Activated CD8-positive, alpha-beta T cell treated with anti-CD3 and anti-CD28 coated beads for 36 hours (primary cell): ENCODE measurements at regions not wholly inside any gene's neighbourhood (a gene's known extent, or its start where the extent isn't known, plus 50 kb on each side); places are given as distances from the start of the nearest gene placed in this dataset.
"Not testable (repeated sequence)": the region's sequence is repeated elsewhere in the genome, so short reads cannot be mapped to it uniquely, and the experiment has no call there.

ENCODE experiments used
- ATAC-seq: fragments of 200-7000 bp; cut with Tn5 transposase; one replicate; pipeline ENCODE4 v1.10.0; 2021; ENCODE audit warnings: mild to moderate bottlenecking, moderate library complexity
- CTCF ChIA-PET: fragments of 350-600 bp; sonication (Branson Sonifier 250); formaldehyde crosslinking; loops from one replicate; lab custom pipeline; 2021; ENCODE audit warnings: antibody characterized with exemption; lab: Charles Lee
- POLR2A ChIA-PET: fragments of 350-600 bp; sonication (Branson Sonifier 250); formaldehyde crosslinking; loops from one replicate; lab custom pipeline; 2021; ENCODE audit warnings: antibody characterized with exemption; lab: Charles Lee
- DNase-seq: peaks from one replicate; pipeline ENCODE4 v3.0.0-alpha.2; 2020
- H3K27ac Mint-ChIP-seq: one replicate; pipeline ENCODE4 v1.8.0; 2021; ENCODE audit warnings: mild to moderate bottlenecking, mixed read lengths
- H3K27me3 Mint-ChIP-seq: one replicate; pipeline ENCODE4 v1.8.0; 2021; ENCODE audit warnings: mixed read lengths
- H3K36me3 Mint-ChIP-seq: one replicate; pipeline ENCODE4 v1.8.0; 2021; ENCODE audit warnings: low read depth, mixed read lengths
- H3K4me1 Mint-ChIP-seq: one replicate; pipeline ENCODE4 v1.8.0; 2021; ENCODE audit warnings: low read depth, mixed read lengths
- H3K4me3 Mint-ChIP-seq: one replicate; pipeline ENCODE4 v1.8.0; 2021; ENCODE audit warnings: mild to moderate bottlenecking, moderate library complexity, mixed read lengths
- H3K9me3 Mint-ChIP-seq: one replicate; pipeline ENCODE4 v1.8.0; 2021; ENCODE audit warnings: mixed read lengths
- intact Hi-C: fragments of 100-400 bp; cut with micrococcal nuclease; formaldehyde crosslinking; loops from one replicate; pipeline ENCODE4 v1.10.0; 2022
- TF ChIP-seq, protein P1 (sequence below): fragments of 200-600 bp; IDR thresholded peaks from one replicate; pipeline ENCODE4 v1.8.0; 2022; ENCODE audit warnings: antibody characterized with exemption, mild to moderate bottlenecking

DNA sequence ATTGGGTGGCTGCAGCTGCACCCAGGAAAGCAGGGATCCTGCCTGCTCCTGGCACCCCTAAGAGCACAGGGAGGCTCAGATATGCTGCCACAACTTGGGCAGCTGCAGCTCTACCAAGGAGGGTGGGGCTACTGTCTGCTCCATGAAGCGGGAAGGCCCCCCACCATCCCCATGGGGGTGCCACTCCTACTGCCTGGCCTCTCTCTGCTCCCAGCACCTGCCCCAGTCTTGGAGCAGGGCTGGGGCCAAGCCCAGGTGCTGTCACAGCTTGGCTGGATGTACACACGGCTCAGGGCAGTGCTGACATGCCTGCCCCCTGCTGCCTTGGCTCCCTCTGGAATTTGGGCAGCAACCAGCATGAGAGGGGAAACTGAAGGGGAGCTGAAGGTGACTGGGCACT is 214.7 kb upstream of the PLPPR1 start:
- no peaks in the 10 kb centered on the region for H3K27me3 Mint-ChIP-seq
- H3K4me3 Mint-ChIP-seq: no peak overlapping the region
- no peak for DNase-seq
- ATAC-seq: no peak
- ChIA-PET POLR2A (no interaction called here), CTCF (no interaction called here)
- no peaks in the 10 kb centered on the region for H3K36me3 Mint-ChIP-seq
- intact Hi-C loops: no loop called here
- TF ChIP-seq, protein P1, sequence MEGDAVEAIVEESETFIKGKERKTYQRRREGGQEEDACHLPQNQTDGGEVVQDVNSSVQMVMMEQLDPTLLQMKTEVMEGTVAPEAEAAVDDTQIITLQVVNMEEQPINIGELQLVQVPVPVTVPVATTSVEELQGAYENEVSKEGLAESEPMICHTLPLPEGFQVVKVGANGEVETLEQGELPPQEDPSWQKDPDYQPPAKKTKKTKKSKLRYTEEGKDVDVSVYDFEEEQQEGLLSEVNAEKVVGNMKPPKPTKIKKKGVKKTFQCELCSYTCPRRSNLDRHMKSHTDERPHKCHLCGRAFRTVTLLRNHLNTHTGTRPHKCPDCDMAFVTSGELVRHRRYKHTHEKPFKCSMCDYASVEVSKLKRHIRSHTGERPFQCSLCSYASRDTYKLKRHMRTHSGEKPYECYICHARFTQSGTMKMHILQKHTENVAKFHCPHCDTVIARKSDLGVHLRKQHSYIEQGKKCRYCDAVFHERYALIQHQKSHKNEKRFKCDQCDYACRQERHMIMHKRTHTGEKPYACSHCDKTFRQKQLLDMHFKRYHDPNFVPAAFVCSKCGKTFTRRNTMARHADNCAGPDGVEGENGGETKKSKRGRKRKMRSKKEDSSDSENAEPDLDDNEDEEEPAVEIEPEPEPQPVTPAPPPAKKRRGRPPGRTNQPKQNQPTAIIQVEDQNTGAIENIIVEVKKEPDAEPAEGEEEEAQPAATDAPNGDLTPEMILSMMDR: no peak
- H3K4me1 Mint-ChIP-seq: no peaks in the 10 kb centered on the region
- no peak overlapping the region for H3K27ac Mint-ChIP-seq
- H3K9me3 Mint-ChIP-seq: peaks cover 1% of the 10 kb centered on the region

DNA sequence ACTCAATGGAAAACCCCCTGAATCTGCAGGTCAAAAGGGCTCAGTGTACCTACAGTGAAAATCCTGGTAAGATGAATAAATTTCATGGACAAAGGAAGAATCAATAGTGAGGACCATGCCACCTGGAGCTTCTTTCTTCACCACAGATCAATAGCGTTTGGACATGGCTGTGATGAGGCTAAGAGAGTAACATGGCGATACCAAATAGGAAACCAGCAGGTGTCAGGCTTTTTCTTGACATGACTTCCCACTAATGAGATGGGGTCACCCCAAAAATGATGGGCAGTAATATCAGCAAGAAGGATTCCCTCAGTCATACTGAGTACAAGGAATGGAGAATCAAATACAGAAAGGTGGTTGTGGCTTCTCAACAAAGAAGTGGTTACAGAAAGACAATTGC is 208.5 kb upstream of the PLPPR1 start:
- ATAC-seq (no peak), DNase-seq (no peak)
- TF ChIP-seq, protein P1: no peak
- Mint-ChIP-seq H3K27me3 (no peaks in the 10 kb centered on the region), H3K36me3 (no peaks in the 10 kb centered on the region), H3K9me3 (no peaks in the 10 kb centered on the region), H3K4me3 (no peak overlapping the region), H3K4me1 (no peaks in the 10 kb centered on the region), H3K27ac (no peak overlapping the region)
- intact Hi-C loops: no loop called here
- POLR2A ChIA-PET: no interaction called here
- CTCF ChIA-PET: no interaction called here

DNA sequence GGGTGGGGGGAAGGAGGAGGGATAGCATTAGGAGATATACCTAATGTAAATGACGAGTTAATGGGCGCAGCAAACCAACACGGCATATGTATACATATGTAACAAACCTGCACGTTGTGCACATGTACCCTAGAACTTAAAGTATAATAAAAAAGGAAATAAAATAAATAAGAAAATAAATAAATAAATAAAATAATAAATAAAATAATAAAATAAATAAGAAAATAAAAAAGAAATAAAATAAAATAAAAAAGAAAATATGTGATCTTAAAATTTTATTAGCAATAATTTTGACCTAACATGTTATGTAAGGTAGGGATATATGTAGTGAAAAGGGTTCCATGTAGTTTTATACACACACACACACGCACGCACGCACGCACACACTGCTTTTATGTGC is 195.5 kb upstream of the PLPPR1 start:
- H3K9me3 Mint-ChIP-seq, CTCF ChIA-PET, intact Hi-C loops, H3K27ac Mint-ChIP-seq, POLR2A ChIA-PET, H3K4me1 Mint-ChIP-seq, ATAC-seq, H3K4me3 Mint-ChIP-seq, H3K36me3 Mint-ChIP-seq, DNase-seq, H3K27me3 Mint-ChIP-seq: not testable (repeated sequence)

DNA sequence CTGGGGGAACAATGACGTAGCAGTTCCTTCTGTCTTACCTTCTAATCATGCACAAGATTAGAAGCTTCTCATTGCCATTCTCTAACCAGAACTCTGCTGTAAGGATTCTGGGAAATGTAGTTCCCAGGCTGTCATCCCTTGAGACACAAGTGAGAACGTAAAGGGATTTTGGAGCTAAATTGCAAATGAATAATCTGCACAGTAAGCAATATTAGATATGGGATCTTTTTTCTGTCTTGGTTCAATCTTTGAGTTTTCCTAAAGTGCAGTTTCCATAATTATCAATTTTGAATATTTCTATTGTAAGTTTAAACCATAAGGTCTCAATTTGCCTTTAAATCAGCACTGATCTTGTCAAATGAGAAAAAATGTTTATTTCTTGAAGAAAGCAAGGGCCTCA is 189.7 kb upstream of the PLPPR1 start:
- DNase-seq (no peak), ATAC-seq (no peak)
- CTCF ChIA-PET: no interaction called here
- intact Hi-C loops: no loop called here
- POLR2A ChIA-PET: no interaction called here
- Mint-ChIP-seq H3K9me3 (no peaks in the 10 kb centered on the region), H3K36me3 (no peaks in the 10 kb centered on the region), H3K27me3 (no peaks in the 10 kb centered on the region), H3K27ac (no peak overlapping the region), H3K4me3 (no peak overlapping the region), H3K4me1 (no peaks in the 10 kb centered on the region)
- TF ChIP-seq, protein P1: no peak

DNA sequence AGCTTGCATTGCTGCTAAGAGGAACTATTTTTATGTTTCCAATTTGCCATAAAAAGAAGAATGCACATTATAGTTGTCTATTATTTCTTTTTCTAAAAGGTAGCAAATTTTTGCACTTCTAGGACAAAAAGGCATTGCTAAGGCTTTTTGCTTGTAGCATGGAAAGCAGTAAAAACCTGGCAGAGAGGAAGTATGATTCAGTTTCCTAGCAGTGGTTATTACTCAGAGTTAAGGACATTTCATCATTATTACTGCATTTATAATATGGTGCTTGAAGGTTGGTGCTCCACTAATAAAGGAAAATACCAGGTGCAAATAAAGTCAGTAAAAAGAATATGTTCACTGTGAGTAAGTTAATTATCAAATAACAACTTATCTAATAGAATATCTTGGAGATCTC is 179.8 kb upstream of the PLPPR1 start:
- TF ChIP-seq, protein P1: no peak
- H3K9me3 Mint-ChIP-seq: no peaks in the 10 kb centered on the region
- H3K36me3 Mint-ChIP-seq: no peaks in the 10 kb centered on the region
- no peak overlapping the region for H3K27ac Mint-ChIP-seq
- POLR2A ChIA-PET: no interaction called here
- no peak for DNase-seq
- H3K4me3 Mint-ChIP-seq: no peak overlapping the region
- no peak for ATAC-seq
- no peaks in the 10 kb centered on the region for H3K4me1 Mint-ChIP-seq
- intact Hi-C loops: no loop called here
- CTCF ChIA-PET: no interaction called here
- H3K27me3 Mint-ChIP-seq: no peaks in the 10 kb centered on the region

DNA sequence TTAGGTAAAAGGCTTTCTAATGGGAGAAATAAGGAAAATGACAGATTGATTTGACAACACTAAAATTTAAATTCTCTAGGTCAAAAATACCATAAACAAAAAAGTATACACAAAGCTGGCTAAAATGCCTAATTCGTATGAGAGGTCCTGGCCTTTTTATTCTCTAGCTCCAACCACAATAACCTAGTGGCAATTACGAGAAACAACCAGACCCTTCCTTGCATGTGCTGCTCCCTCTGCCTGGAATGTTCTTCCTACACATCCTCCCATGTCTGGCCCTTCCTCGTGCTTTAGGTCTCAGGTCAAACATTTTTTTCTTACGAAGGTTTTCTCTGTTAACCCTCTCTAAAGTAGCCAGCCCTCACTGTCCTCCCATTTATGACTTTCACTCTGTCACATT is 176.4 kb upstream of the PLPPR1 start:
- Mint-ChIP-seq H3K9me3 (no peaks in the 10 kb centered on the region), H3K27ac (no peak overlapping the region), H3K4me1 (no peaks in the 10 kb centered on the region), H3K27me3 (no peaks in the 10 kb centered on the region), H3K4me3 (no peak overlapping the region), H3K36me3 (no peaks in the 10 kb centered on the region)
- ChIA-PET CTCF (no interaction called here), POLR2A (no interaction called here)
- TF ChIP-seq, protein P1: no peak
- intact Hi-C loops: no loop called here
- ATAC-seq (no peak), DNase-seq (no peak)
